ENCODE measurements at regions not wholly inside any gene's neighbourhood (a gene's known extent, or its start where the extent isn't known, plus 50 kb on each side); places are given as distances from the start of the nearest gene placed in this dataset.

- no peak for FAIRE-seq
Measured at GRCh38 chr13:22103046-22104027, 432.5 kb downstream of the FGF9 start.

DNA sequence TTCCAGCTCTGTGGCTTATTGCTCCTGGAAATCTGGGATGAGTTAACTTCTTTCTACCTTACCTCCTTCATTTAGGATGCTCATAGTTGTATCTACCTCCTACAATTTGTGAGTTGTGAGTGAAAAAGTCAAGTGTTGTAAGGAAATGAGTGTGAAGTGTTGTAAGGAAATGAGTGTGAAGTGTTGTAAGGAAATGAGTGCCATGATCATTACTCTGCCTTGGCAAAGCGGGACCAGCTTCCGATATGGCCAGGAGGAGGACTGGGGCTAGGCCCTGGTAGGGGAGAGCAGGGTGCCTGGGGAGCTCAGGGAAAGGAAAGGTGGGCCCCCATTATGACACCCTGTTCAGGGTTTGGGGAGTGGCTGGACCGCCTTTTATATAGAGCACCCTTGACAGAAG is 435.2 kb downstream of the FGF9 start:
- FAIRE-seq = no peak

DNA sequence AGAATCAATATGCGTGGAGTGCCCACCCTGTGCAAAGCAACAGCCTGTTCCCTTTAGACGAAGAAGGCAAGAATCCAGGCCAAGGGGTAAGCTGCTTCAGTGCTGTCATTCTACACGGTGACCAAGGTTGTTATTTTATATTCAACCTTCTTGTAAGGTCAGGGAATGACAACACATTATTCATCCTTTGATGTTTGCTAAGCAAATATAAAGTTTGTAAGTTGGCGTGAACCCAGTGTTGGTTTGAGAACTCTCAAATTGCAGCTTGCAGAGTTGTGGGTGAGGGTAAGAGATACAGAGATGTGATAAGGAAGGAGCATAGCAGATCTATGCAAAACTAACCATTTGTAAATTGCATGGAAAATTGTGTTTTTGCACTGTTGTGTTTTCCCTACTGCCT is 436.7 kb downstream of the FGF9 start:
- no peak for FAIRE-seq

DNA sequence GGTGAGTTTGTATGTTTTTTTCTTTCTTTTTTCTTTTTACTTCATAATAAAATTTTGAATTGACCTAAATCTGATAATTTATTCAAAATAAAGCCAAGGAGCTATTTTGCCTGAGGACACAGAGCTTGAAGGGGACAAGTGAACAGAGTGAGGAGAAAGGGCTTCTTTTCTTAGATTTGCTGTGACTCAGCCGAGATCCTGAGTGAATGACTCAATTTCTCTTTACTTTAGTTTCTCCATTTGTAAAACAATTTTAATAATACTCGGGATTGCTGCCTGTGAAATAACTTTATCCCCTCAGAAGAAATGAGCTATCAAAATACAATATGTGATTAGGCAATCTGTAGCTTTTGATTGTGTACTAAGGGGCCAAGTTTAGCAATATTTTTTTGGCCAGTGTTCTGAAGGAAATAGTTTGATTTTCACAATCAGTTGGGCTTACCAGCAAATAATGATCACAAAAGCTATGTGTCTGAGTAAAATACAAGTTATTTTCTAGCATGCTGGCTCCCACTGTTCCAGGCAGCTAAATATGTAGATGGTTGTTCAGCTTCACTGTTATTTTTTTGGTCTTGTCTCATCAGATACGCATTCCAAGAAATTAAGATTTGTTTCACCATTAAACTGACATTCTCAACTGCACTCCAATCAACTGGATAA is 437.5 kb downstream of the FGF9 start:
- no peak for FAIRE-seq

- no peak for FAIRE-seq
Measured at GRCh38 chr13:22108979-22109378, 438.1 kb downstream of the FGF9 start.

GRCh38 chr13:22110368-22110767 is 439.5 kb downstream of the FGF9 start:
- no peak for FAIRE-seq

GRCh38 chr13:22111152-22111783 is 440.4 kb downstream of the FGF9 start:
- FAIRE-seq = no peak

DNA sequence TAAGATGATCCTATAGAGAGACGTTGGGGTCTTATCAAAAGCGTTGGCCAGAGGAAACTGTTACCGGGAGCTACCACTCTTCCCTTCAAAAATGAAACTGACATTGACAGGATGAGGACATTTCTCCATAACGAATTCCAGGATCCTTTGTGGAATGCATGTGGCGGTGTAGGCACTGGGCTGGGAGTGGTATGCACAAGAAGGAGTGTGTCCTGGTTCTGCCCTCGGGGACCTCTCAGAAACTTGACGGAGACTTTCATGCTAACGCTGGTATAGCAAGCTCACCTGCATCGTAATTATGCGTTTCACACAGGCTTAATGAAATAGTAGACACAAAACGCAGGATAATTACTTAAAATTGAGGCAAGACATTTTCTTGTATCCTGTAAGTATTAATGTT is 441.1 kb downstream of the FGF9 start:
- no peak for FAIRE-seq

GRCh38 chr13:22112956-22113745 is 442.3 kb downstream of the FGF9 start:
- no peak for FAIRE-seq

- no peak for FAIRE-seq
Measured at GRCh38 chr13:22114630-22115311, 443.9 kb downstream of the FGF9 start.

GRCh38 chr13:22118158-22118557 is 447.3 kb downstream of the FGF9 start:
- no peak for FAIRE-seq

GRCh38 chr13:22120646-22121045 is 449.8 kb downstream of the FGF9 start:
- FAIRE-seq = no peak

- FAIRE-seq = no peak
Measured at GRCh38 chr13:22121146-22121739, 450.4 kb downstream of the FGF9 start.

DNA sequence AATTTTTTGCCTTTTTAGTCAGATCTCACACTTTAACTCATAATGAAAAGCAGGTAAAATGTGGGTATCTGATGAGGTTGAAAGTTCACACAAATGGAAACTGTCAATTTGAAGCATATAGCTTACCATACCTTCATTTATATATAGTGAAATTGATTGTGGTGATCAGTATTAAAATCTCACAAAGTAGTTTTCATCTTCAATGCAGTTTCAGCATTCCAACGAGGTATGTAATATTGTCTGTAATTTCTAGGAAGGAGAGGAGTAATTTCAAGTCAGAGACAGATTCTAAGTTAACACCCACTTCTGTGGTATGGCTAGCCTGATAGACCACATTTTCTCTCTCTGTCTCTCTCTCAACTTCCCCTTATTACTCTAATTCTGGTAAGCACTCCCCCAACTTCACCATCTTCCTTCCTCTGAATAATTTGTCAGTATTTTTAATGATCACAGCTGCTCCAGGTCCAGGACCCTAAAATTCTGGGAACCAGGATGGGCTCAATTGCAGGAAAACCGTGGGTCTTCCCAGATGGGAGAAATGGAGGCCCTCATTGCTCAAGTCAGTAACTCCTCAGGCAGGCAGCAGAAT is 455.7 kb downstream of the FGF9 start:
- no peak for FAIRE-seq

DNA sequence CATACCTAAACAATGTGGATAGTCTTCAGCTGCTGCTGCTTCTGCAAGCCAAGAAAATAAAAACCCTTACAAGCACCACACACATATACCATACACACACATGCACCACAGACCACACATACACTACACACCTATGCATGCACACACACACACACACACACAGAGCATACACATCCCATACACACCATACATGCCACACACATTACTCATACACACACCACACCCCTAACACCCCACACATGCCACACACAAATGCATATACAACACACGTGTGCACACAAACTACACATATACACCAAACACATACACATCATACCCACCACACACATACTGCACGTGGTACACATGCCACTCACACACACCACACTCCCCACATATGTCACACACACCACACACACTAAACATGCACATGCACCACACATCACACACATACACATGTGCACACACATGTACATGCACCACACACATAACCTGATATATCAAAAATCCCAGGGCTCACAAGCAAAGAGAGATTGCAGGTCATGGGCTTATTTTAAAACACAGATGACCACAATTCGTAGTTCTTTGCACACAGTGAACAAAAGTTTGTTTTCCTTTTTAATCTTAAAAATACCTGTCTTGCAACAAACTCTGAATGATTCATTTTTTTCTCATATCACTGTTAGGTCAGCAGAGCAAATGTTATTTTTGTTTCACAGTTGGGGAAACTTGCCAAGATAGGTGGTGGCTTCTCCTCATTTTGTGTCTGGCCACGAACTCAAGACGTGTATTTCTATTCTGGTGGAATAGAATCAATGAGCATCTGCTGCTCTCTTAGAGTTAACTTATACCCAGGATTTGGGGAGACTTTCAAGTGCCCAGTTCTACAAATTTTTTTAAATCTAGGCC is 456.6 kb downstream of the FGF9 start:
- FAIRE-seq = no peak

- no peak for FAIRE-seq
Measured at GRCh38 chr13:22128441-22129408, 457.9 kb downstream of the FGF9 start.

GRCh38 chr13:22130254-22130653 is 459.4 kb downstream of the FGF9 start:
- FAIRE-seq = no peak

DNA sequence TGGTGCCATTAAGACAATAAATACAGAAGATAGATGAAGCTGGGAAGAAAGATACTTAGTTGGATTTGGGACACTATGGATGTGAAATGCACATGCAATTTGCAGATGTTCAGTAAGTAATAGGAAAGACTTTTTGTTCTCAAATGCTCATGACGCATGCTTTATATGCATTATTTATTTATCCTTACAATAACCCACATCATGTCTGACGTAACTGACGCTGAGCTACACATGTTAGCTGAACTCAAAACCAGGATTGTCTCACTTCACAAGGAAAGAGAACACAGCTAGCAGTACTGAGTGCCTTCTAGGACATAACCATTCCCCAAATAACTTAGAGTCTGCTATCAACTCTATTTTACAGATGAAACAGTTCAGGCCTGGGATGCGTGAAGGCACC is 463.4 kb downstream of the FGF9 start:
- no peak for FAIRE-seq

DNA sequence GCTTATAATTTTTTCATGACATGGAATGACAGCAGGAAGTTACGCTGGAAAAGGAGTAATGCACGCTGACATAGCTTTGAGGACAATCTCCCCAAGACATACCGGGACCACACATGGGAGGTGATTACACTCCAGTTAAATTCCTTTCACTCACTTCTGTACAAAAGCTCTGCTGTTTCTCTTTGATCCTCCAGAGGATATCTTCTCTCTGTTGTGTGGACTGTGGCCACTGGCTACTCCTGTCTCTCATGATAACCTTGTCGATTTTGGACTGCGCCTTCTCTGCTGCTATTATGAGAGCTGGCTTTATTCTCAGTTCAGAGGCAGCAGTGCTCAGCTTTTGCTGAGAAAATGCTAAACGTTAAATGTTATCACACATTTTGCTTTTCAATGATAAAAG is 464.6 kb downstream of the FGF9 start:
- FAIRE-seq = no peak
